ENCODE measurements at regions not wholly inside any gene's neighbourhood (a gene's known extent, or its start where the extent isn't known, plus 50 kb on each side); places are given as distances from the start of the nearest gene placed in this dataset.

GRCh38 chr20:11212272-11212671, 538.5 kb upstream of the JAG1 start:
- in situ Hi-C loops (cut with HindIII; ENCODE audit: low sequenced_read_pairs) = no loop called here
- H3K4me3 ChIP-seq (ENCODE audit: low read depth, low read length) = no peak overlapping the region
- DNase-seq (ENCODE audit: low read depth) = no peak
- no peak for TF ChIP-seq CTCF (IDR thresholded peaks at IDR 0.05; ENCODE audit: low read depth, low read length, missing control alignments)

- no peak overlapping the region for H3K4me3 ChIP-seq (ENCODE audit: low read depth, low read length)
- in situ Hi-C loops (cut with HindIII; ENCODE audit: low sequenced_read_pairs) = no loop called here
- DNase-seq (ENCODE audit: low read depth) = no peak
- no peak for TF ChIP-seq CTCF (IDR thresholded peaks at IDR 0.05; ENCODE audit: low read depth, low read length, missing control alignments)
These were observed 539.1 kb upstream of the JAG1 start for GRCh38 chr20:11212902-11213301.

- in situ Hi-C loops (cut with HindIII; ENCODE audit: low sequenced_read_pairs) = no loop called here
- DNase-seq (ENCODE audit: low read depth) = no peak
- H3K4me3 ChIP-seq (ENCODE audit: low read depth, low read length) = no peak overlapping the region
- no peak for TF ChIP-seq CTCF (IDR thresholded peaks at IDR 0.05; ENCODE audit: low read depth, low read length, missing control alignments)
These were observed 540.5 kb upstream of the JAG1 start for GRCh38 chr20:11214256-11214840.

- in situ Hi-C loops (cut with HindIII; ENCODE audit: low sequenced_read_pairs) = no loop called here
- TF ChIP-seq CTCF (IDR thresholded peaks at IDR 0.05; ENCODE audit: low read depth, low read length, missing control alignments) = no peak
- DNase-seq (ENCODE audit: low read depth) = no peak
- H3K4me3 ChIP-seq (ENCODE audit: low read depth, low read length) = no peak overlapping the region
These were observed 542.9 kb upstream of the JAG1 start for GRCh38 chr20:11216451-11217314.

GRCh38 chr20:11217326-11218172, 543.8 kb upstream of the JAG1 start:
- no peak for TF ChIP-seq CTCF (IDR thresholded peaks at IDR 0.05; ENCODE audit: low read depth, low read length, missing control alignments)
- DNase-seq (ENCODE audit: low read depth) = no peak
- in situ Hi-C loops (cut with HindIII; ENCODE audit: low sequenced_read_pairs) = no loop called here
- no peak overlapping the region for H3K4me3 ChIP-seq (ENCODE audit: low read depth, low read length)

GRCh38 chr20:11218173-11218680, 544.4 kb upstream of the JAG1 start:
- no peak for DNase-seq (ENCODE audit: low read depth)
- in situ Hi-C loops (cut with HindIII; ENCODE audit: low sequenced_read_pairs) = no loop called here

More at GRCh38 chr20:11218173-11218680, 544.4 kb upstream of the JAG1 start:
- no peak overlapping the region for H3K4me3 ChIP-seq (ENCODE audit: low read depth, low read length)
- TF ChIP-seq CTCF (IDR thresholded peaks at IDR 0.05; ENCODE audit: low read depth, low read length, missing control alignments) = no peak

Data from astrocyte of the cerebellum (primary cell).